GM12872 (cell line): ENCODE measurements at regions not wholly inside any gene's neighbourhood (a gene's known extent, or its start where the extent isn't known, plus 50 kb on each side); places are given as distances from the start of the nearest gene placed in this dataset.

Experiments used
- TF ChIP-seq, protein P1 (sequence below): IDR thresholded peaks from 3 replicates; pipeline ENCODE4 v1.5.1; 2011; ENCODE audit warnings: low read depth, mild to moderate bottlenecking, low read length, moderate library complexity; ENCODE audit not compliant: insufficient read depth

DNA sequence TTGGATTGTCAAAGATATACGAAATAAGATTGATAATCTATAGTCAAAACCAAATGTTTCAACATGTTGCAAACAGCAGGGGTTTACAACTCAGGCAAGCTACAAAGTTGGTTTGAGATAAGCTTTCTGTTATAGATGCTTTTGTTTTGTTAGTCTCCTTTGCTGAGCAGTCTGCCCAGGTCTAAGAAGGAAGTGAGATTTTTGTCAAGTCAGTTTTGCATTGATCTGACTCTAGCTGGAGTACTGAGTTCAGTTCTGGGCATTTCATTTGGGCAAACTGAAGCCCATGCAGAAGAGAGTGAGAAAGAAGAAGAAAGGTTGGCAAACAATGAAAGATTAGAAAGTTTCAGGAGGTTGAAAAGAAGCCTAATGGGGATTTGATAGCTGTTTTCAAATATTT is 983.0 kb upstream of the SLC39A10 start:
- TF ChIP-seq, protein P1, sequence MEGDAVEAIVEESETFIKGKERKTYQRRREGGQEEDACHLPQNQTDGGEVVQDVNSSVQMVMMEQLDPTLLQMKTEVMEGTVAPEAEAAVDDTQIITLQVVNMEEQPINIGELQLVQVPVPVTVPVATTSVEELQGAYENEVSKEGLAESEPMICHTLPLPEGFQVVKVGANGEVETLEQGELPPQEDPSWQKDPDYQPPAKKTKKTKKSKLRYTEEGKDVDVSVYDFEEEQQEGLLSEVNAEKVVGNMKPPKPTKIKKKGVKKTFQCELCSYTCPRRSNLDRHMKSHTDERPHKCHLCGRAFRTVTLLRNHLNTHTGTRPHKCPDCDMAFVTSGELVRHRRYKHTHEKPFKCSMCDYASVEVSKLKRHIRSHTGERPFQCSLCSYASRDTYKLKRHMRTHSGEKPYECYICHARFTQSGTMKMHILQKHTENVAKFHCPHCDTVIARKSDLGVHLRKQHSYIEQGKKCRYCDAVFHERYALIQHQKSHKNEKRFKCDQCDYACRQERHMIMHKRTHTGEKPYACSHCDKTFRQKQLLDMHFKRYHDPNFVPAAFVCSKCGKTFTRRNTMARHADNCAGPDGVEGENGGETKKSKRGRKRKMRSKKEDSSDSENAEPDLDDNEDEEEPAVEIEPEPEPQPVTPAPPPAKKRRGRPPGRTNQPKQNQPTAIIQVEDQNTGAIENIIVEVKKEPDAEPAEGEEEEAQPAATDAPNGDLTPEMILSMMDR: no peak

- TF ChIP-seq, protein P1: no peak
These were observed 984.0 kb upstream of the SLC39A10 start for GRCh38 chr2:194672994-194673393.

DNA sequence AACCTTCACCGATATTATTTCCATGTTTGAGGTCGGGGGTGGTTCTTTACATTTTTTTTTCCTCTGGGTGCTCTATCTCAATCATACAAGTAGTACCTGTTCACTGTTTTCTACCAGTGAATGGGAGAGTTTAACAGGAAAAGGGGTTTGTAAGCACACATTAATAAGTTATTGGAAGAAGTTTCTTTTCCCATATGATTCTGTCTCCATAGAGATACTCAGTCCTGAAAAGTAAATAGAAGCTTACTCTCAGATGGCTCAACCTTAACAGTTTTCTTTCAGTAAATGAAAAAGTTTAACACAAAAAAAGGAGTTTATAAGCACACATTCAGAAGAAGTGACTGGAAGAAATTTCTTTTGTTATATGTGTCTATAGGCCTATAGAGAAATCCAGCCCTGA is 995.6 kb upstream of the SLC39A10 start:
- TF ChIP-seq, protein P1: no peak

DNA sequence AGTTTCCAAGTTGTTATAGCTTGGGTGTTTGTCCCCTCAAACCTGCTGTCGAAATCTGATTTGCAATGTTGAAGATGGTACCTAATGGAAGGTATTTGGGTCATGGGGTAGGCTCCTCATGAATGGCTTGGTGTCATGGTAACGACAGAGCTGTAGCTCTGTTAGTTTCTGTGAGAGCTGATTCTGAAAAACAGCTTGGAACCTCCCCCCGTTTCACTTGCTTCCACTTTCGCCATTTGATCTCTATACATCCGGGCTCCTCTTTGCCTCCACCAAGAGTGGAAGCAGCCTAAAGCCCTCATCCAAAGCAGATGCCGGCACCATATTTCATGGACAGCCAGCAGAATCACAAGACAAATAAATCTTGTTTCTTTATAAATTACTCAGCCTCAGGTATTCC is 1035.1 kb upstream of the SLC39A10 start:
- TF ChIP-seq, protein P1: no peak

DNA sequence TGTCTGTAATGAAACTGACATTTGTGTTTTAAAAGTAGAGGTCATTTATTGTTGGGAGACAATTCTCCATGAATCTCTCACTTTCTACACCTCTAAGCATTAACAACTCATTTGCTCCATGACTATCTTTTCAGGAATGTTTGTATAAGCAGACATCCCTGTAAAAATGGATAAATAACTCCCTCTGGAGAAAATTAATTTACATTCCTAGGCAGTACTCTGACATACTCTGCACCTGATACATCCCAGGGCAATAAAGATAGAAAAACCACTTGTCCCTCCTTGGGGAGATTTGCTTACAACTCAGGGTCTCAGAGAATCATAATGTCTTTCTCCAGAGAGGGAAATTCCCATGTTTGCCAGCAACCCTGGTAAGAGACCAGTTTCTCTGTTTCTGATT is 1037.7 kb upstream of the SLC39A10 start:
- TF ChIP-seq, protein P1: no peak

DNA sequence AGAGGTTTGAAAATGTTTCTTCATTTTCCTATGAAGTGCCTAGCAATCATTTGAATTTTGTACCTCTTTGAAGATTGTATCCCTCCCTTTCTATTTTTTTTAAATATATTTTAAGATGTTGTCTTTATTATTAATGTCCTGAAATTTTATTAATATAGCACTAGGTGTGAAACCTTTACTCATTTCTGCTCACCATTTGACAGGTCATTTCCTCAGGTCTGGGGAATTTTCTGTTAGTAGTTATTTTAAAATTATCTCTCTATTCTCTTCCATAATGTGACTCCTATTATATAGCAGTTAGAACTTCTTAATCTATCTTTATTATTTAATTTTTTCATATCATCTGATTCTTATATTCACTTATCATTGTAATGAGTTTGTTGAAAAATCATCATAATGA is 1038.6 kb upstream of the SLC39A10 start:
- TF ChIP-seq, protein P1: no peak

DNA sequence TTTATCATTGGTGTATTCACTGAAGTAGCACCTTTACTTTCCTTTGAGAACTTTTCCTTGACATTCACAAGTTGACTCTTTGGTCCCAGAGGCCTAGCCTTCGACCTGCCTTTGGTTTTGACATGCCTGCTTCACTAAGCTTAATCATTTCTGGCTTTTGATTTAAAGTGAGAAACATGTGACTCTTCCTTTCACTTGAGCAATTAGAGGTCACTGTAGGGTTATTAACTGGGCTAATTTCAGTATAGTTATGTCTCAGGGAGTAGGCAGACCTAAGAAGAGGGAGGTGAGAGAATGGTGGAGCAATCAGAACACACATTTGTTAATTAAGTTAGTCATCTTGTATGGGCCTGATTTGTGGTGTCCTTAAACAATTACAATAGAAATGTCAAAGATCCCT is 1040.7 kb upstream of the SLC39A10 start:
- TF ChIP-seq, protein P1: no peak

- TF ChIP-seq, protein P1: no peak
These were observed 1046.7 kb upstream of the SLC39A10 start for GRCh38 chr2:194610297-194610696.
